ENCODE measurements at regions not wholly inside any gene's neighbourhood (a gene's known extent, or its start where the extent isn't known, plus 50 kb on each side); places are given as distances from the start of the nearest gene placed in this dataset.

DNA sequence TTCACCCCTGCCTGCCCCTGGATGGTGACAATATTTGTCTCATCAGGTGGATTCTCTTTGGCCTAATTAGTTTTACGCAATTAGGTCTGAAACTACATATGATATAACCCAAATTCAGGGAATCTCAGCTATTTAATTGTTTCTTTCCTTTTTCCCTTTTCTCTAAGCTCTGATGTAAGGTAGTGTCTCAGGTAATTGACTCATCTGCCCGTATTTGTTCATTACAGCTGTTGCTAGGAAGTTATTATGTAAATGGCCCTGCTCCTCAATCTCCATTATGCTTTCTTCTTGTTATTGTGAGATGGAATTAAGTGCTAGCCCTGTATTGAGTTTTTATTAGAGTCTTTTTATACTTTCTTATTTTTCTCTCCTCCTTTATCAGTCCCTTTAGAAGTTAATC, 378.2 kb upstream of the ARID1B start:
- no peak overlapping the region for H3K4me3 ChIP-seq (ENCODE audit: low read length)
- no peak for TF ChIP-seq ZNF274 (IDR thresholded peaks at IDR 0.05; ENCODE audit: low read depth, low read length)

GRCh38 chr6:156398371-156398770, 378.8 kb upstream of the ARID1B start:
- no peak for TF ChIP-seq ZNF274 (IDR thresholded peaks at IDR 0.05; ENCODE audit: low read depth, low read length)
- H3K4me3 ChIP-seq (ENCODE audit: low read length): no peak overlapping the region

GRCh38 chr6:156396791-156397418, 380.3 kb upstream of the ARID1B start:
- TF ChIP-seq ZNF274 (IDR thresholded peaks at IDR 0.05; ENCODE audit: low read depth, low read length): no peak

GRCh38 chr6:156396068-156396771, 381.0 kb upstream of the ARID1B start:
- no peak for TF ChIP-seq ZNF274 (IDR thresholded peaks at IDR 0.05; ENCODE audit: low read depth, low read length)
- H3K4me3 ChIP-seq (ENCODE audit: low read length): no peak overlapping the region; the same call in 1 of the 2 replicates

More at GRCh38 chr6:156396791-156397418, 380.3 kb upstream of the ARID1B start:
- H3K4me3 ChIP-seq (ENCODE audit: low read length): peak overlapping the region; percentile 5; the same call in 1 of the 2 replicates

GRCh38 chr6:156395276-156395675, 381.9 kb upstream of the ARID1B start:
- peak overlapping the region; percentile 49; the same call in 1 of the 2 replicates for H3K4me3 ChIP-seq (ENCODE audit: low read length)
- TF ChIP-seq ZNF274 (IDR thresholded peaks at IDR 0.05; ENCODE audit: low read depth, low read length): no peak

GRCh38 chr6:156392648-156393047, 384.5 kb upstream of the ARID1B start:
- H3K4me3 ChIP-seq (ENCODE audit: low read length): no peak overlapping the region
- no peak for TF ChIP-seq ZNF274 (IDR thresholded peaks at IDR 0.05; ENCODE audit: low read depth, low read length)

GRCh38 chr6:156391977-156392376, 385.2 kb upstream of the ARID1B start:
- TF ChIP-seq ZNF274 (IDR thresholded peaks at IDR 0.05; ENCODE audit: low read depth, low read length): no peak
- no peak overlapping the region for H3K4me3 ChIP-seq (ENCODE audit: low read length)

- TF ChIP-seq ZNF274 (IDR thresholded peaks at IDR 0.05; ENCODE audit: low read depth, low read length): no peak
- no peak overlapping the region for H3K4me3 ChIP-seq (ENCODE audit: low read length)
Measured at GRCh38 chr6:156391061-156391672, 386.0 kb upstream of the ARID1B start.

DNA sequence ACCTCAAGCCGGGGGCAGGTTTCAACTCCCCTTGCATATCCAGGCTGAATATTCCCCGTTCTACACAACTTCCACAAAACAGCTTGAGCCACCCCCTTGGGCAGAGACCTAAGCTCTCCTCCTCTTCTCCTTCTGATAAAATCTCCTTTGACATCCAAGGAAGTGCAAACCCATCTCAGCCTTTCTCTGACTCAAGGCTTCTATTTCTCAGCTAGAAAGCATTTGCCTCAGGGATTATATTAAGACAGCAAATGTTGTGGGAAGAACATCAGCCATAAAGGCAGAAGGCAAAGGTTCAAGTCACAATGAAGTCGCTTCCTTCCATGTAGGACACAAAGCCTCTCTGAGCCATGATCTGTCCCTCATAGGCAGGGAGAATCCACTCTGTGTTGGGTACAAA, 386.6 kb upstream of the ARID1B start:
- no peak for TF ChIP-seq ZNF274 (IDR thresholded peaks at IDR 0.05; ENCODE audit: low read depth, low read length)
- H3K4me3 ChIP-seq (ENCODE audit: low read length): no peak overlapping the region

DNA sequence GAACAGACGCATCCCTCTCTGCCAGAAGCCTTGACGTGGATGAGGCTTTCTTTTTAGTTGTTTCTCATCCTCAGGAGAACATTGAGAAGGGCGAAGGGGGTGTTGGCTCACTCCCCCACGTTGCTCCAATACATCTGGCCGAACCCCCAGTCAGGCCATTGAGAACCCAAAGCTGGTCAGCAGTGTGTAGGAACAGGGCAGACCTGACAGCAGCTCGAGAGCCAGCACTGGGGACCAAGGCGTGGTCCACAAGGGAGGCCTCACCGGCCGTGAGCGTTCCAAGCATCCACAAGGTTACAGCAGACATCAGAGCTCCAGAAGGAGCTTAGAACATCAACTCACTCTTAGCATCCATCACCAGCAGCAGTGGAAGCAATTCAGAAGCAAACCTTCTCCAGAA, 387.9 kb upstream of the ARID1B start:
- H3K4me3 ChIP-seq (ENCODE audit: low read length): no peak overlapping the region
- TF ChIP-seq ZNF274 (IDR thresholded peaks at IDR 0.05; ENCODE audit: low read depth, low read length): no peak

- no peak for TF ChIP-seq ZNF274 (IDR thresholded peaks at IDR 0.05; ENCODE audit: low read depth, low read length)
- H3K4me3 ChIP-seq (ENCODE audit: low read length): no peak overlapping the region
Measured at GRCh38 chr6:156387472-156387871, 389.7 kb upstream of the ARID1B start.

DNA sequence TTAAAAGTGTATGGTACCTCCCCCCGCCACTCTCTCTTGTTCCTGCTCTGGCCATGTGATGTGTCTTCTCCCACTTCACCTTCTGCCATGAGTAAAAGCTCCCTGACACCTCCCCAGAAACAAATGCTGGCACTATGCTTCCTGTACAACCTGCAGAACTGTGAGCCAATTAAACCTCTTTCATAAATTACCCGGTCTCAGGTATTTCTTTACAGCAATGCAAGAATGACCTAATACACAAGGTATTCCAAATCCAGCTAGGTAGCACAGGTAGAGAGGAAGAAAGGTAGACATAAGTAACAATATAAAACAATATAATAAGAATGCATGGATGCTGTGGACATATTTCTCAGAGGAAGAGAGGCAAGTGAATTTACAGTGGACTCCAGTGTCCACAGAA, 394.1 kb upstream of the ARID1B start:
- no peak for TF ChIP-seq ZNF274 (IDR thresholded peaks at IDR 0.05; ENCODE audit: low read depth, low read length)

GRCh38 chr6:156379392-156380289, 397.5 kb upstream of the ARID1B start:
- TF ChIP-seq ZNF274 (IDR thresholded peaks at IDR 0.05; ENCODE audit: low read depth, low read length): no peak
- H3K4me3 ChIP-seq (ENCODE audit: low read length): no peak overlapping the region

More for the DNA sequence above, 394.1 kb upstream of the ARID1B start:
- no peak overlapping the region for H3K4me3 ChIP-seq (ENCODE audit: low read length)

GRCh38 chr6:156378853-156379252, 398.3 kb upstream of the ARID1B start:
- TF ChIP-seq ZNF274 (IDR thresholded peaks at IDR 0.05; ENCODE audit: low read depth, low read length): no peak
- H3K4me3 ChIP-seq (ENCODE audit: low read length): no peak overlapping the region
